ENCODE measurements at regions not wholly inside any gene's neighbourhood (a gene's known extent, or its start where the extent isn't known, plus 50 kb on each side); places are given as distances from the start of the nearest gene placed in this dataset.

GRCh38 chr5:12902611-12903010, 998.4 kb upstream of the CTNND2 start:
- H3K4me1 Mint-ChIP-seq: peaks cover under 1% of the 10 kb centered on the region
- no peak for DNase-seq
- no peaks in the 10 kb centered on the region for H3K9me3 ChIP-seq (ENCODE audit: control insufficient read depth, low read length)
- no peaks in the 10 kb centered on the region for H3K36me3 ChIP-seq (ENCODE audit: control insufficient read depth, insufficient read depth, low read length)
- H3K27me3 ChIP-seq (ENCODE audit: control insufficient read depth, insufficient read depth, low read length, poor library complexity, severe bottlenecking): no peaks in the 10 kb centered on the region
- H3K9ac ChIP-seq (ENCODE audit: extremely low read depth, low read length, poor library complexity, severe bottlenecking): no peak overlapping the region
- H3K4me3 ChIP-seq (ENCODE audit: low read length): no peak overlapping the region
- no peaks in the 10 kb centered on the region for H3K9me3 Mint-ChIP-seq
- no peak overlapping the region for H3K4me3 Mint-ChIP-seq
- WGBS, 2 experiments (ENCODE audit: insufficient coverage in 1 of 2, insufficient read length in 1 of 2): 91 to 100% methylated on average over 2 to 4 of the region's 4 CpGs
- TF ChIP-seq CTCF (conservative IDR thresholded peaks at IDR 0.05): no peak
- no peak overlapping the region for H3K27ac Mint-ChIP-seq
- H3K27me3 Mint-ChIP-seq (ENCODE audit: insufficient read depth): no peaks in the 10 kb centered on the region
- no peaks in the 10 kb centered on the region for H3K4me1 ChIP-seq (ENCODE audit: control insufficient read depth, insufficient read depth, low read length)
- H3K27ac ChIP-seq (ENCODE audit: low read depth, low read length): no peak overlapping the region
- H3K36me3 Mint-ChIP-seq (ENCODE audit: low read depth): no peaks in the 10 kb centered on the region

- Histone ChIP-seq H3K36me3 (ENCODE audit: control insufficient read depth, insufficient read depth, low read length) (no peaks in the 10 kb centered on the region), H3K9me3 (ENCODE audit: control insufficient read depth, low read length) (no peaks in the 10 kb centered on the region), H3K4me3 (ENCODE audit: low read length) (no peak overlapping the region), H3K27ac (ENCODE audit: low read depth, low read length) (no peak overlapping the region), H3K9ac (ENCODE audit: extremely low read depth, low read length, poor library complexity, severe bottlenecking) (no peak overlapping the region), H3K4me1 (ENCODE audit: control insufficient read depth, insufficient read depth, low read length) (no peaks in the 10 kb centered on the region), H3K27me3 (ENCODE audit: control insufficient read depth, insufficient read depth, low read length, poor library complexity, severe bottlenecking) (no peaks in the 10 kb centered on the region)
- no peak overlapping the region for H3K27ac Mint-ChIP-seq
- no peaks in the 10 kb centered on the region for H3K27me3 Mint-ChIP-seq (ENCODE audit: insufficient read depth)
- no peak overlapping the region for H3K4me3 Mint-ChIP-seq
- H3K36me3 Mint-ChIP-seq (ENCODE audit: low read depth): no peaks in the 10 kb centered on the region
- no peaks in the 10 kb centered on the region for H3K9me3 Mint-ChIP-seq
- DNase-seq: no peak
- no peak for TF ChIP-seq CTCF (conservative IDR thresholded peaks at IDR 0.05)
- peaks cover 2% of the 10 kb centered on the region for H3K4me1 Mint-ChIP-seq
- 79 to 100% methylated on average over 1 of the region's 1 CpG for WGBS, 2 experiments (ENCODE audit: insufficient coverage in 1 of 2, insufficient read length in 1 of 2)
Measured at GRCh38 chr5:12901696-12902095, 997.5 kb upstream of the CTNND2 start.

- H3K27ac Mint-ChIP-seq: no peak overlapping the region
- DNase-seq: no peak
- no peaks in the 10 kb centered on the region for H3K9me3 Mint-ChIP-seq
- H3K9me3 ChIP-seq (ENCODE audit: control insufficient read depth, low read length): no peaks in the 10 kb centered on the region
- no peak overlapping the region for H3K4me3 Mint-ChIP-seq
- no peaks in the 10 kb centered on the region for H3K27me3 ChIP-seq (ENCODE audit: control insufficient read depth, insufficient read depth, low read length, poor library complexity, severe bottlenecking)
- H3K27me3 Mint-ChIP-seq (ENCODE audit: insufficient read depth): no peaks in the 10 kb centered on the region
- H3K4me1 ChIP-seq (ENCODE audit: control insufficient read depth, insufficient read depth, low read length): no peaks in the 10 kb centered on the region
- H3K27ac ChIP-seq (ENCODE audit: low read depth, low read length): no peak overlapping the region
- 89 to 91% methylated on average over 2 to 3 of the region's 3 CpGs for WGBS, 2 experiments (ENCODE audit: insufficient coverage in 1 of 2, insufficient read length in 1 of 2)
- H3K4me3 ChIP-seq (ENCODE audit: low read length): no peak overlapping the region
- no peak overlapping the region for H3K9ac ChIP-seq (ENCODE audit: extremely low read depth, low read length, poor library complexity, severe bottlenecking)
- H3K4me1 Mint-ChIP-seq: peaks cover 3% of the 10 kb centered on the region
- TF ChIP-seq CTCF (conservative IDR thresholded peaks at IDR 0.05): no peak
- no peaks in the 10 kb centered on the region for H3K36me3 ChIP-seq (ENCODE audit: control insufficient read depth, insufficient read depth, low read length)
- no peaks in the 10 kb centered on the region for H3K36me3 Mint-ChIP-seq (ENCODE audit: low read depth)
Measured at GRCh38 chr5:12896086-12896485, 991.8 kb upstream of the CTNND2 start.
